ENCODE measurements at regions not wholly inside any gene's neighbourhood (a gene's known extent, or its start where the extent isn't known, plus 50 kb on each side); places are given as distances from the start of the nearest gene placed in this dataset.

DNA sequence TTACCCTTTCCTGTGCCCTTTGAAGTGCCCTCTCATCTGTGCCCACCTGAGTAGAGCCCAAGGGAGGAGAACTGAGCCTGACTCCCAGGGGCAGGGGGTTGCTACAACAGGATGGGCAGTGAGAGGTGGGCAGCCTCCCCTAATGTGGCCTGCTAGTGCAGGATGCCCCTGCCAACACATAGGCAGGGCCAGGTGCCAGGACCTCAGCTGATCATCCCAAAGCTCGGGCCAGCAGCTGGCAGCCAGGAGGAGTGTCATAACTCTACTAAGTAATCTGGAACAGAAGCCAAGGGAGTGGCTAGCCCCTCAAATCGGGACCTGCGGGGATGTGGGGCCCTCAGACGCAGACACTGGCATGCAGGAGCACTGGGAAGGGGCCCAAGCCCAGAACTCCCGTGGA is 208.8 kb upstream of the RAB4A start:
- TF ChIP-seq, protein P1, sequence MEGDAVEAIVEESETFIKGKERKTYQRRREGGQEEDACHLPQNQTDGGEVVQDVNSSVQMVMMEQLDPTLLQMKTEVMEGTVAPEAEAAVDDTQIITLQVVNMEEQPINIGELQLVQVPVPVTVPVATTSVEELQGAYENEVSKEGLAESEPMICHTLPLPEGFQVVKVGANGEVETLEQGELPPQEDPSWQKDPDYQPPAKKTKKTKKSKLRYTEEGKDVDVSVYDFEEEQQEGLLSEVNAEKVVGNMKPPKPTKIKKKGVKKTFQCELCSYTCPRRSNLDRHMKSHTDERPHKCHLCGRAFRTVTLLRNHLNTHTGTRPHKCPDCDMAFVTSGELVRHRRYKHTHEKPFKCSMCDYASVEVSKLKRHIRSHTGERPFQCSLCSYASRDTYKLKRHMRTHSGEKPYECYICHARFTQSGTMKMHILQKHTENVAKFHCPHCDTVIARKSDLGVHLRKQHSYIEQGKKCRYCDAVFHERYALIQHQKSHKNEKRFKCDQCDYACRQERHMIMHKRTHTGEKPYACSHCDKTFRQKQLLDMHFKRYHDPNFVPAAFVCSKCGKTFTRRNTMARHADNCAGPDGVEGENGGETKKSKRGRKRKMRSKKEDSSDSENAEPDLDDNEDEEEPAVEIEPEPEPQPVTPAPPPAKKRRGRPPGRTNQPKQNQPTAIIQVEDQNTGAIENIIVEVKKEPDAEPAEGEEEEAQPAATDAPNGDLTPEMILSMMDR (IDR thresholded peaks at IDR 0.05) = no peak
- TF ChIP-seq POLR2A (IDR thresholded peaks at IDR 0.05) = no peak

Measured in sigmoid colon (tissue), 3 donors.